Gastrocnemius medialis (tissue), 4 donors: ENCODE measurements at regions not wholly inside any gene's neighbourhood (a gene's known extent, or its start where the extent isn't known, plus 50 kb on each side); places are given as distances from the start of the nearest gene placed in this dataset.

Experiments used
- CTCF ChIP-seq, 5 experiments: fragments of 450-650 bp in 3 of 5; fragments of 200-600 bp in 2 of 5; sonication (generic) in 2 of 5; IDR thresholded peaks in 4 of 5; conservative IDR thresholded peaks in 1 of 5; 1 replicate in 4 of 5; 2 replicates in 1 of 5; pipeline ENCODE4 v1.5.1; 2016 to 2019; ENCODE audit warnings: antibody characterized with exemption in 5 of 5, mild to moderate bottlenecking in 3 of 5, moderate library complexity in 3 of 5
- POLR2A ChIP-seq, 2 donors: fragments of 450-650 bp; IDR thresholded peaks; one replicate each; pipeline ENCODE4 v1.6.1; 2017; ENCODE audit warnings: antibody characterized with exemption in 2 of 2, mild to moderate bottlenecking in 2 of 2, moderate library complexity in 2 of 2

DNA sequence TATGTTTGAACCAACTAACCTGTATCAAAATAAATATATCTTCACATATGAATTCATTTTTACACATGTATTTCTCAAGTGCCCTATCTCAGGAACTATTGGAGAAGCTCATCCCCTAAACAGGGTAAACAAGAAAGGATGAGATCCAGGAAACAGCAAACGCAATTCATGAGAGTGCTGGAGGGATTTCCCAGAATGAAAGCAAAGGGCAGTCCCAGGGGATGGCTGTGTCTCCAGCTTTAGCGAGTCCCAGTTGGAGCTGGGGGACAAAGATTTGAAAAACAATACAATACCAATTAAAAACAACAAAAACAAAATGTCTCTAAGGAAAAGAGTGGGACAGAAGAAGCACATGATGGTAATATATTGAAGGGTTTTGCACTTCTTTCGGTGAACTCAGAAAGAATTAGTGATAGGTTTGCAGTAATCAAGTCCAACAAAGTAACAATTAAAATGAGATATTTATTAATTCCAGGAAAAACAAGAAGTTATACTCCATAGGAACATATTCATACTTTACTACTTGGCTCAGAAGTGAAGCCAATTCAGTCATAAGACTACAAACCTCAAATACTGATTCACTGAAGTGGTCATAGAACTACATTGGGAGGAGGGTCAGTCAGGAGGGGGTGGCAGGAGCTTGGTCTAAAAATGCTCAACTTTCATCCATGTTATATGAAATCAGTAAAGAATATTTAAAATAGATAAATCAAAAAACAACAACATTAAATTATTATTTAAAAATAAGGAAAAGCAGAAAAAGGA is 73.1 kb upstream of the PDE1A start:
- TF ChIP-seq POLR2A (IDR thresholded peaks at IDR 0.05), result no peak
- no peak for TF ChIP-seq CTCF (IDR thresholded peaks at IDR 0.05 in 4 of 5, conservative IDR thresholded peaks at IDR 0.05 in 1 of 5)
